Peyer's patch (tissue), 4 donors: ENCODE measurements at regions not wholly inside any gene's neighbourhood (a gene's known extent, or its start where the extent isn't known, plus 50 kb on each side); places are given as distances from the start of the nearest gene placed in this dataset.

ENCODE experiments used
- DNase-seq, 3 donors: peaks; one replicate each; pipeline ENCODE4 v3.0.0-alpha.2; 2017 to 2019
- H3K27ac ChIP-seq, 4 donors: fragments of 200-600 bp; sonication (generic); one replicate each; pipeline ENCODE4 v1.5.1; 2016 to 2019
- H3K27me3 ChIP-seq, 2 donors: fragments of 200-600 bp; sonication (generic); one replicate each; pipeline ENCODE4 v1.5.1; 2019
- H3K36me3 ChIP-seq, 3 donors: fragments of 200-600 bp; sonication (generic); one replicate each; pipeline ENCODE4 v1.5.1; 2016 to 2019
- H3K4me1 ChIP-seq, 4 donors: fragments of 200-600 bp; sonication (generic); one replicate each; pipeline ENCODE4 v1.5.1; 2016 to 2019
- H3K4me3 ChIP-seq, 4 donors: fragments of 200-600 bp; sonication (generic); 1 replicate in 3 of 4; 2 replicates in 1 of 4; pipeline ENCODE4 v1.5.1; 2016 to 2019; ENCODE audit warnings: mild to moderate bottlenecking in 1 of 4
- H3K9me3 ChIP-seq, 4 donors: fragments of 200-600 bp; sonication (generic); one replicate each; pipeline ENCODE4 v1.5.1; 2016 to 2019; ENCODE audit warnings: mild to moderate bottlenecking in 1 of 4
- POLR2A ChIP-seq, 2 donors: fragments of 450-650 bp; IDR thresholded peaks; one replicate each; pipeline ENCODE4 v1.5.1; 2017; ENCODE audit warnings: antibody characterized with exemption in 2 of 2, mild to moderate bottlenecking in 2 of 2, moderate library complexity in 2 of 2
- TF ChIP-seq, protein P1 (sequence below), 6 experiments: fragments of 450-650 bp in 4 of 6; fragments of 200-600 bp in 2 of 6; sonication (generic) in 1 of 6; IDR thresholded peaks; one replicate each; pipeline ENCODE4 v1.5.1; 2017 to 2019; ENCODE audit warnings: antibody characterized with exemption in 6 of 6, mild to moderate bottlenecking in 3 of 6, moderate library complexity in 1 of 6

DNA sequence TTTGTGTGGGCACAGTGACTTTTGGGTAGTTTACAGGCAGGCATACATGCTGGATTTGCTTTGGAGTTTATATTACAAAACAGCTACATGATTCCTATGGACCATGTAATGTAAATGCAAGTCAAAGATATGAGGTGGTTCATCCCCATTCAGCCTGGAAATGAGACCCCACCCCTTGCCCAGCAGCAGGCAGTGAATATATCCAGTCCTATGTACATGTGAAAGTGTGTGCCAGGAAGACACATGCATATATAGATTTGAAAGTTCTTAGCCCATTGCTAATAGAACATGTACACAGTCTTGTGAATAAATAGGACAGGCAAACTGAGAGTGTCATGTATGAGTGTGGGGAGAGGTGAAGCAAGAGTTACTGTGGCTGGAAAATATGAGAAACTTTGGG lies 65.3 kb downstream of the FZD1 start:
- Histone ChIP-seq H3K4me1 (no peaks in the 10 kb centered on the region), H3K36me3 (no peaks in the 10 kb centered on the region), H3K9me3 (no peaks in the 10 kb centered on the region), H3K27me3 (no peaks in the 10 kb centered on the region), H3K4me3 (no peak overlapping the region), H3K27ac (no peak overlapping the region)
- no peak for TF ChIP-seq POLR2A (IDR thresholded peaks at IDR 0.05)
- TF ChIP-seq, protein P1, sequence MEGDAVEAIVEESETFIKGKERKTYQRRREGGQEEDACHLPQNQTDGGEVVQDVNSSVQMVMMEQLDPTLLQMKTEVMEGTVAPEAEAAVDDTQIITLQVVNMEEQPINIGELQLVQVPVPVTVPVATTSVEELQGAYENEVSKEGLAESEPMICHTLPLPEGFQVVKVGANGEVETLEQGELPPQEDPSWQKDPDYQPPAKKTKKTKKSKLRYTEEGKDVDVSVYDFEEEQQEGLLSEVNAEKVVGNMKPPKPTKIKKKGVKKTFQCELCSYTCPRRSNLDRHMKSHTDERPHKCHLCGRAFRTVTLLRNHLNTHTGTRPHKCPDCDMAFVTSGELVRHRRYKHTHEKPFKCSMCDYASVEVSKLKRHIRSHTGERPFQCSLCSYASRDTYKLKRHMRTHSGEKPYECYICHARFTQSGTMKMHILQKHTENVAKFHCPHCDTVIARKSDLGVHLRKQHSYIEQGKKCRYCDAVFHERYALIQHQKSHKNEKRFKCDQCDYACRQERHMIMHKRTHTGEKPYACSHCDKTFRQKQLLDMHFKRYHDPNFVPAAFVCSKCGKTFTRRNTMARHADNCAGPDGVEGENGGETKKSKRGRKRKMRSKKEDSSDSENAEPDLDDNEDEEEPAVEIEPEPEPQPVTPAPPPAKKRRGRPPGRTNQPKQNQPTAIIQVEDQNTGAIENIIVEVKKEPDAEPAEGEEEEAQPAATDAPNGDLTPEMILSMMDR (IDR thresholded peaks at IDR 0.05): no peak
- no peak for DNase-seq

DNA sequence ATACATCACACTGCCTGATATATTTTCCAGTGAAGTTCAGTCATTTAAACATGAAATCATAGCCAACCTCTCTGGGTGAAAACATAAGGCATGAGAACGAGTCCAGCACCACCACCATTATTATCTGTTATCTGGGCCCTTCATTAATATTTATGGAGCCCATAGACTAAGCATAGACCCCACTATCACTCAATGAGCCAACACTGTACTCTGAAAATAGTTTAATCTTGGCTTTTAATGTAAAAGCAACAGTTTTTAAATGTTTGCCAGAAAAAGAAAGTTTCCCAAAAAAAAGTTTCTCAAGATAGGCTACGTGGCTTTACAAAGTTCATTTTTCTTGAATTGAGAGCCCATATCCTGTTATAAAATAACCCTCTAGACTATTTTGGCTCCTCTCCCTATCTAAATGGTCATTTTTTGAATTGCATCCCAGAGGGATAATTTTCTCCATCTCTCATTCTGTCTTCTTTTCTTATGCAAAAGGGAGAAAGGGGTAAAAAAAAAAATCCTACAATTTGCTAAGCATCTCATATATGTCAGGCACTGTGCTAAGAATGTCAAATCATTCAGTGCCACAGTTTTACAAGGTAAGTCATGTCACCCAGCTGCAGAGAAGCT lies 66.1 kb downstream of the FZD1 start:
- Histone ChIP-seq H3K27ac (peak overlapping the region in 1 of 4 donors; percentile 1), H3K4me3 (no peak overlapping the region), H3K27me3 (no peaks in the 10 kb centered on the region), H3K4me1 (no peaks in the 10 kb centered on the region), H3K9me3 (no peaks in the 10 kb centered on the region), H3K36me3 (no peaks in the 10 kb centered on the region)
- TF ChIP-seq POLR2A (IDR thresholded peaks at IDR 0.05): no peak
- TF ChIP-seq, protein P1 (IDR thresholded peaks at IDR 0.05): no peak
- DNase-seq: no peak

- peak overlapping the region in 1 of 4 donors; percentile 1 for H3K27ac ChIP-seq
- H3K36me3 ChIP-seq: no peaks in the 10 kb centered on the region
- no peaks in the 10 kb centered on the region for H3K4me1 ChIP-seq
- no peaks in the 10 kb centered on the region for H3K27me3 ChIP-seq
- no peak for DNase-seq
- no peak overlapping the region for H3K4me3 ChIP-seq
- TF ChIP-seq, protein P1 (IDR thresholded peaks at IDR 0.05): no peak
- no peak for TF ChIP-seq POLR2A (IDR thresholded peaks at IDR 0.05)
- H3K9me3 ChIP-seq: no peaks in the 10 kb centered on the region
These were observed 66.6 kb downstream of the FZD1 start for GRCh38 chr7:91330866-91331265.

DNA sequence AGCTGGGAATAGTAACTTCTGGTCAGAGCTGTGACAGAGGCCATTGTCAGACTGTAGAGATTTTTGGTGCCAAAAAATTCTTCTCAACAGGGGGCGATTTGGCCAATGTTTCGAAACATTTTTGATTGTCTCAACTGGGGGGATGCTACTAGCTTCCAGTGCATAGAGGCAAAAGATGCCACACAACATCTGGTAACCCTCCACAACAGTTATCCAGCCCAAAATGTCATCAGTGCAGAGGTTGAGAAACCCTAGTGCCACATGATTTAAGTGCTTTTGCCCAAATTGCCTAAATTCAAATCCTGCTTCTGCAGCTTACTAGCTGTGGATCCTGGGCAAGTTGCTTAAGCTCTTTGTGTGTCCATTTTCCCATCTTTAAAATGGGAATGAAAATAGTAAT lies 71.9 kb downstream of the FZD1 start:
- Histone ChIP-seq H3K4me3 (no peak overlapping the region), H3K27me3 (no peaks in the 10 kb centered on the region), H3K36me3 (no peaks in the 10 kb centered on the region), H3K27ac (no peak overlapping the region), H3K9me3 (no peaks in the 10 kb centered on the region), H3K4me1 (no peaks in the 10 kb centered on the region)
- no peak for DNase-seq
- TF ChIP-seq POLR2A (IDR thresholded peaks at IDR 0.05): no peak
- TF ChIP-seq, protein P1 (IDR thresholded peaks at IDR 0.05): no peak

DNA sequence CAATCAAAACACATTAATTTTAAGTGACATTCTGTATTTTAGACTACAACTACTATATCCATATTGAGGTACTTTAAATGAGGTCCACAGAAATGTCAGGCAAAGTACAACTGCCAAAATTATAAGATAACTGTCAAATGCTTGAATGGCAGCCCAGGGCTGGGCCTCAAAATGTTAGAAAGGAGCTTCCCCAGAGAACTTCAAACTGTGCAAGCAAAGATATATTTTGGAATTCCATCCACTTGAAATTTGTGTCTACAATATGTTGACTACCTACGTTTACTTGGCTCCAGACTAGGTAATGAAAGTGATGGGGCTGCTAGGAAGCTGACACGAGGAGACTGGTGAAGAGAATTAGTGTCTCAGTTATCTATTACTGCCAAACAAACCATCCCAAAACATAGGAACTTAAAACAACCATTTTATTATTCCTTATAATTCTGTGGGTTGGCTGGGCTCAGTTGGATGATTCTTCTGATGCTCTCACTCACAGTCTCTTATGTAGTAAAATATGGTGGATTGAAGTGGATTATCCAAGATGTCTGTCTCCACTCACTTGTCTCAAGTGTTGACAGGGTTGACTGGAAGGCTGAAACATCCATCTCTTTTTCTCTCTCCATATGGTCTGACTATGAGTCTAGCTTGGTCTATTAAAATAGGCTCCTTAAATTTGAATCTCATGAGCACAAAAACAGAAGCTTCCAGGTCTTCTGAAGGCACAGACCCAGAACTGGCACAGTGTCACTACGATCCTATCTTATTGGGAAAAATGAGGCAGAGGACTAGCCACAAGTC lies 74.2 kb downstream of the FZD1 start:
- Histone ChIP-seq H3K36me3 (no peaks in the 10 kb centered on the region), H3K27me3 (no peaks in the 10 kb centered on the region), H3K27ac (no peak overlapping the region), H3K9me3 (no peaks in the 10 kb centered on the region), H3K4me1 (no peaks in the 10 kb centered on the region), H3K4me3 (no peak overlapping the region)
- no peak for DNase-seq
- TF ChIP-seq, protein P1 (IDR thresholded peaks at IDR 0.05): no peak
- TF ChIP-seq POLR2A (IDR thresholded peaks at IDR 0.05): no peak
